GM12878 (cell line): ENCODE measurements at regions not wholly inside any gene's neighbourhood (a gene's known extent, or its start where the extent isn't known, plus 50 kb on each side); places are given as distances from the start of the nearest gene placed in this dataset.

ENCODE experiments used
- ATAC-seq: fragments of 200-7000 bp; cut with Tn5 transposase; 3 replicates; pipeline ENCODE4 v1.9.1; 2020; ENCODE audit warnings: mild to moderate bottlenecking, moderate library complexity
- BruUV-seq: library from RNA; stranded (reverse); fragments of 400-500 nt; replicated peaks from 2 replicates; lab custom pipeline; 2021; lab: Mats Ljungman, UMichigan
- CTCF ChIA-PET: fragments of 300-600 bp; sonication (Branson Sonifier 250); formaldehyde crosslinking; extraction: SDS; loops from one replicate; lab custom pipeline; 2021; ENCODE audit warnings: inconsistent platforms; lab: Yijun Ruan, JAX
- POLR2A ChIA-PET: fragments of 350-600 bp; formaldehyde crosslinking; extraction: SDS; loops from one replicate; lab custom pipeline; 2021; ENCODE audit warnings: inconsistent platforms; lab: Charles Lee
- RAD21 ChIA-PET: fragments of 300-600 bp; sonication (Branson Sonifier 250); formaldehyde crosslinking; loops from one replicate; lab custom pipeline; 2023; ENCODE audit warnings: antibody characterized with exemption; ENCODE audit not compliant: unreplicated experiment; lab: Charles Lee
- SMC1A ChIA-PET: fragments of 300-600 bp; sonication (Branson Sonifier 250); formaldehyde crosslinking; loops from one replicate; lab custom pipeline; 2023; ENCODE audit not compliant: unreplicated experiment, uncharacterized antibody; lab: Charles Lee
- DNase-seq: peaks from one replicate; pipeline ENCODE4 v3.0.0-alpha.2; 2011; ENCODE audit warnings: low read depth, low spot score
- FAIRE-seq: peaks from 3 replicates; lab custom pipeline; 2011; peaks lifted over from hg19 to GRCh38; lab: Jason Lieb, UNC
- H2AFZ ChIP-seq: 2 replicates; pipeline ENCODE4 v1.6.0; 2011; ENCODE audit warnings: low read depth, low read length, control low read depth; ENCODE audit not compliant: control insufficient read depth
- H3K27ac ChIP-seq: 2 replicates; pipeline ENCODE4 v1.5.1; 2011; ENCODE audit warnings: control low read depth; ENCODE audit not compliant: control insufficient read depth, insufficient read depth
- H3K27me3 ChIP-seq, 2 experiments: replicated peaks in 1 of 2; 2 replicates each; pipeline versions ENCODE4 v1.6.0 to v1.6.1; 2011; ENCODE audit warnings: low read length in 1 of 2; ENCODE audit not compliant: control insufficient read depth in 2 of 2, insufficient read depth in 2 of 2
- H3K36me3 ChIP-seq, 2 experiments: 2 replicates each; pipeline ENCODE4 v1.5.1; 2011; ENCODE audit warnings: low read length in 1 of 2; ENCODE audit not compliant: control insufficient read depth in 2 of 2, insufficient read depth in 2 of 2
- H3K4me1 ChIP-seq: 2 replicates; pipeline ENCODE4 v1.6.1; 2011; ENCODE audit warnings: mild to moderate bottlenecking, low read length, moderate library complexity, mixed read lengths; ENCODE audit not compliant: control insufficient read depth, insufficient read depth
- H3K4me2 ChIP-seq: 2 replicates; pipeline ENCODE4 v1.6.0; 2011; ENCODE audit warnings: control low read depth; ENCODE audit not compliant: control insufficient read depth, insufficient read depth
- H3K4me3 ChIP-seq: fragments of 200-600 bp; sonication (generic); 2 replicates; pipeline ENCODE4 v1.5.1; 2016
- H3K79me2 ChIP-seq: 2 replicates; pipeline ENCODE4 v1.6.0; 2011; ENCODE audit warnings: low read length; ENCODE audit not compliant: control insufficient read depth, insufficient read depth
- H3K9ac ChIP-seq: 2 replicates; pipeline ENCODE4 v1.8.0; 2011; ENCODE audit warnings: low read length, control low read depth, mixed read lengths; ENCODE audit not compliant: control insufficient read depth, insufficient read depth
- H3K9me3 ChIP-seq: replicated peaks from 3 replicates; pipeline ENCODE4 v1.5.1; 2011; ENCODE audit warnings: mild to moderate bottlenecking, low read length; ENCODE audit not compliant: control insufficient read depth, insufficient read depth
- H4K20me1 ChIP-seq: 2 replicates; pipeline ENCODE4 v1.6.0; 2011; ENCODE audit not compliant: control insufficient read depth, insufficient read depth
- CHD2 ChIP-seq: IDR thresholded peaks from 2 replicates; pipeline ENCODE4 v1.6.1; 2011; ENCODE audit warnings: low read depth, low read length, improper control_type of control experiment, borderline replicate concordance
- E4F1 ChIP-seq: fragments of 450-650 bp; IDR thresholded peaks from 2 replicates; pipeline ENCODE4 v1.6.1; 2018; ENCODE audit warnings: borderline replicate concordance, mild to moderate bottlenecking; ENCODE audit not compliant: partially characterized antibody
- EP300 ChIP-seq, 2 experiments: fragments of 150-350 bp in 1 of 2; IDR thresholded peaks; 2 replicates each; pipeline ENCODE4 v1.6.1; 2011 to 2012; ENCODE audit warnings: low read depth in 2 of 2, low read length in 2 of 2, borderline replicate concordance in 1 of 2, improper control_type of control experiment in 1 of 2, inconsistent platforms in 1 of 2; ENCODE audit not compliant: control insufficient read depth in 1 of 2
- HSF1 ChIP-seq: fragments of 150-350 bp; IDR thresholded peaks from 2 replicates; pipeline ENCODE4 v1.6.1; 2014; ENCODE audit warnings: mild to moderate bottlenecking, low read depth, low read length
- MTA3 ChIP-seq: IDR thresholded peaks from 2 replicates; pipeline ENCODE4 v1.6.1; 2012; ENCODE audit warnings: low read length, inconsistent platforms, borderline replicate concordance
- ZBTB4 ChIP-seq: fragments of 450-650 bp; formaldehyde crosslinking; IDR thresholded peaks from 2 replicates; pipeline ENCODE4 v1.4.0; 2022; ENCODE audit warnings: mild to moderate bottlenecking, moderate library complexity
- ZZZ3 ChIP-seq: IDR thresholded peaks from 2 replicates; pipeline ENCODE4 v1.6.1; 2011; ENCODE audit warnings: low read depth; ENCODE audit not compliant: control insufficient read depth, insufficient read length
- WGBS: methylation state at CpG from one replicate; pipeline ENCODE4 v1.1.6; 2016; ENCODE audit warnings: low lambda C conversion rate; ENCODE audit not compliant: insufficient replicate concordance, insufficient coverage; ENCODE audit errors: missing lambda C conversion rate; 5-methylcytosine and 5-hydroxymethylcytosine counted together
- in situ Hi-C: fragments of 300-500 bp; cut with MboI; formaldehyde crosslinking; loops from 9 replicates; pipeline ENCODE4 v1.14.3; 2018; ENCODE audit warnings: mixed read lengths
- intact Hi-C: fragments of 100-400 bp; cut with micrococcal nuclease; formaldehyde crosslinking; loops from one replicate; pipeline ENCODE4 v1.14.2; 2022; ENCODE audit not compliant: unreplicated experiment

GRCh38 chr3:144554889-144555288, 583.3 kb downstream of the DIPK2A start:
- no peak overlapping the region for H3K27ac ChIP-seq
- SMC1A ChIA-PET, result no interaction called here
- no peaks in the 10 kb centered on the region for H3K9me3 ChIP-seq
- H4K20me1 ChIP-seq, result no peaks in the 10 kb centered on the region
- intact Hi-C loops (no loop called here), in situ Hi-C loops (no loop called here)
- ATAC-seq (no peak), DNase-seq (no peak), FAIRE-seq (no peak)
- H3K4me3 ChIP-seq, result no peak overlapping the region
- no peaks in the 10 kb centered on the region for H3K36me3 ChIP-seq
- no peaks in the 10 kb centered on the region for H3K27me3 ChIP-seq
- POLR2A ChIA-PET, result no interaction called here
- no peak overlapping the region for H3K9ac ChIP-seq
- no peak for TF ChIP-seq EP300 (IDR thresholded peaks at IDR 0.05; ENCODE audit: borderline replicate concordance in 1 of 2, control insufficient read depth in 1 of 2, low read depth in 2 of 2, low read length in 2 of 2)
- no peak for TF ChIP-seq HSF1
- no peak for TF ChIP-seq ZBTB4 (CRISPR knock-in tag)
- no peak for TF ChIP-seq ZZZ3
- no peak for TF ChIP-seq E4F1
- no peak for TF ChIP-seq CHD2
- no peak for TF ChIP-seq MTA3
- no peaks in the 10 kb centered on the region for H3K4me1 ChIP-seq
- 44% methylated on average over 5 of the region's 5 CpGs for WGBS
- CTCF ChIA-PET, result no interaction called here
- RAD21 ChIA-PET, result no interaction called here
- H2AFZ ChIP-seq, result no peak overlapping the region
- no peak overlapping the region for H3K4me2 ChIP-seq
- H3K79me2 ChIP-seq, result no peaks in the 10 kb centered on the region
- no TSS peak for BruUV-seq
